Mesenchymal stem cell (in vitro differentiated cells and primary cell): ENCODE measurements at regions not wholly inside any gene's neighbourhood (a gene's known extent, or its start where the extent isn't known, plus 50 kb on each side); places are given as distances from the start of the nearest gene placed in this dataset.

Source experiments
- DNase-seq: peaks from one replicate; pipeline ENCODE4 v3.0.0-alpha.2; 2013
- H2AFZ ChIP-seq: one replicate; pipeline ENCODE4 v1.6.1; 2013; ENCODE audit warnings: low read depth, mild to moderate bottlenecking, control low read depth, inconsistent platforms, low read length, moderate library complexity
- H2AK5ac ChIP-seq: 2 replicates; pipeline ENCODE4 v1.6.1; 2013; ENCODE audit warnings: low read length, moderate library complexity, mild to moderate bottlenecking, inconsistent platforms; ENCODE audit not compliant: severe bottlenecking
- H2BK120ac ChIP-seq: one replicate; pipeline ENCODE4 v1.6.1; 2013; ENCODE audit warnings: low read depth, mild to moderate bottlenecking, inconsistent platforms, low read length, moderate library complexity
- H2BK12ac ChIP-seq, 2 experiments: one replicate each; pipeline ENCODE4 v1.6.1; 2013; ENCODE audit warnings: inconsistent platforms in 2 of 2, low read length in 2 of 2, mild to moderate bottlenecking in 2 of 2, moderate library complexity in 2 of 2, control low read depth in 1 of 2
- H2BK15ac ChIP-seq: one replicate; pipeline ENCODE4 v1.6.1; 2013; ENCODE audit warnings: mild to moderate bottlenecking, low read depth, inconsistent platforms; ENCODE audit not compliant: poor library complexity, severe bottlenecking
- H2BK5ac ChIP-seq: 2 replicates; pipeline ENCODE4 v1.6.1; 2013; ENCODE audit warnings: low read depth, mild to moderate bottlenecking, low read length, control low read depth, inconsistent platforms; ENCODE audit not compliant: poor library complexity, severe bottlenecking
- H3K14ac ChIP-seq, 2 experiments: one replicate each; pipeline ENCODE4 v1.6.1; 2013; ENCODE audit warnings: inconsistent platforms in 2 of 2, low read length in 2 of 2, control low read depth in 1 of 2, mild to moderate bottlenecking in 1 of 2, moderate library complexity in 1 of 2
- H3K18ac ChIP-seq, 2 experiments: one replicate each; pipeline ENCODE4 v1.6.1; 2013; ENCODE audit warnings: inconsistent platforms in 2 of 2, low read length in 2 of 2, control low read depth in 1 of 2, low read depth in 1 of 2, mild to moderate bottlenecking in 1 of 2
- H3K23ac ChIP-seq, 2 experiments: one replicate each; pipeline ENCODE4 v1.6.1; 2013; ENCODE audit warnings: inconsistent platforms in 2 of 2, low read length in 2 of 2, mild to moderate bottlenecking in 2 of 2, moderate library complexity in 2 of 2, control low read depth in 1 of 2
- H3K27ac ChIP-seq: 2 replicates; pipeline ENCODE4 v1.5.1; 2013; ENCODE audit warnings: mild to moderate bottlenecking, moderate library complexity, low read length, control low read depth, inconsistent platforms; ENCODE audit not compliant: poor library complexity, severe bottlenecking
- H3K27me3 ChIP-seq, 2 experiments: 2 replicates each; pipeline versions ENCODE4 v1.6.1 to v1.7.0; 2013; ENCODE audit warnings: low read length in 2 of 2, mild to moderate bottlenecking in 2 of 2, moderate library complexity in 2 of 2, control low read depth in 1 of 2, inconsistent platforms in 1 of 2; ENCODE audit not compliant: control insufficient read depth in 1 of 2, insufficient read depth in 1 of 2
- H3K36me3 ChIP-seq, 2 experiments: 2 replicates each; pipeline versions ENCODE4 v1.6.1 to v1.7.0; 2013; ENCODE audit warnings: low read length in 2 of 2, control low read depth in 1 of 2, inconsistent platforms in 1 of 2, low read depth in 1 of 2, mild to moderate bottlenecking in 1 of 2; ENCODE audit not compliant: insufficient read depth in 2 of 2, control insufficient read depth in 1 of 2
- H3K4ac ChIP-seq, 2 experiments: one replicate each; pipeline ENCODE4 v1.6.1; 2013; ENCODE audit warnings: inconsistent platforms in 2 of 2, low read length in 2 of 2, mild to moderate bottlenecking in 2 of 2, moderate library complexity in 2 of 2, control low read depth in 1 of 2, low read depth in 1 of 2
- H3K4me1 ChIP-seq: 2 replicates; pipeline ENCODE4 v1.6.1; 2013; ENCODE audit warnings: low read depth, low read length, control low read depth; ENCODE audit not compliant: control insufficient read depth, insufficient read depth
- H3K4me2 ChIP-seq: 2 replicates; pipeline ENCODE4 v1.6.1; 2013; ENCODE audit warnings: low read length, mild to moderate bottlenecking, inconsistent platforms; ENCODE audit not compliant: poor library complexity, severe bottlenecking
- H3K4me3 ChIP-seq, 2 experiments: 2 replicates each; pipeline versions ENCODE4 v1.5.1 to v1.7.0; 2013; ENCODE audit warnings: low read length in 2 of 2, mild to moderate bottlenecking in 2 of 2, control low read depth in 1 of 2, low read depth in 1 of 2; ENCODE audit not compliant: insufficient read depth in 1 of 2
- H3K79me1 ChIP-seq: replicated peaks from 2 replicates; pipeline ENCODE4 v1.6.1; 2013; ENCODE audit warnings: mild to moderate bottlenecking, control low read depth, low read length, inconsistent platforms; ENCODE audit not compliant: poor library complexity, severe bottlenecking
- H3K9ac ChIP-seq: 2 replicates; pipeline ENCODE4 v1.7.0; 2013; ENCODE audit warnings: mild to moderate bottlenecking, low read length, moderate library complexity
- H3K9me3 ChIP-seq: 2 replicates; pipeline ENCODE4 v1.7.0; 2013; ENCODE audit warnings: mild to moderate bottlenecking, low read length; ENCODE audit not compliant: control insufficient read depth
- H4K8ac ChIP-seq: one replicate; pipeline ENCODE4 v1.6.1; 2013; ENCODE audit warnings: inconsistent platforms, mild to moderate bottlenecking, low read length, moderate library complexity
- H4K91ac ChIP-seq: one replicate; pipeline ENCODE4 v1.6.1; 2013; ENCODE audit warnings: mild to moderate bottlenecking, low read length, inconsistent platforms
- WGBS: methylation state at CpG from one replicate; pipeline ENCODE4 v1.1.7; 2013; ENCODE audit warnings: mixed read lengths; 5-methylcytosine and 5-hydroxymethylcytosine counted together

- Histone ChIP-seq H3K27me3 (no peaks in the 10 kb centered on the region), H3K4me3 (no peak overlapping the region), H2AFZ (no peak overlapping the region), H4K91ac (no peak overlapping the region), H3K27ac (no peak overlapping the region), H2BK5ac (no peak overlapping the region), H2BK120ac (no peak overlapping the region), H4K8ac (no peak overlapping the region), H3K18ac (no peak overlapping the region), H3K79me1 (no peaks in the 10 kb centered on the region), H3K4me2 (no peak overlapping the region), H3K9ac (no peak overlapping the region), H3K23ac (no peak overlapping the region), H3K4me1 (no peaks in the 10 kb centered on the region), H2BK15ac (no peak overlapping the region), H3K9me3 (no peaks in the 10 kb centered on the region), H2BK12ac (no peak overlapping the region), H3K36me3 (no peaks in the 10 kb centered on the region), H3K4ac (no peak overlapping the region), H2AK5ac (no peak overlapping the region), H3K14ac (no peak overlapping the region)
- 78% methylated on average over 2 of the region's 4 CpGs for WGBS
- no peak for DNase-seq
These were observed 208.8 kb downstream of the MRPS30 start for GRCh38 chr5:45017568-45017967.

GRCh38 chr5:45029553-45029952, 220.8 kb downstream of the MRPS30 start:
- H2AFZ ChIP-seq: no peak overlapping the region
- H3K79me1 ChIP-seq: no peaks in the 10 kb centered on the region
- no peak overlapping the region for H2BK12ac ChIP-seq
- H2BK120ac ChIP-seq: no peak overlapping the region
- H3K27me3 ChIP-seq: no peaks in the 10 kb centered on the region
- H4K8ac ChIP-seq: no peak overlapping the region
- no peak overlapping the region for H3K4me2 ChIP-seq
- no peak for DNase-seq
- H3K4me1 ChIP-seq: no peaks in the 10 kb centered on the region
- no peak overlapping the region for H3K9ac ChIP-seq
- no peak overlapping the region for H3K23ac ChIP-seq
- H3K4me3 ChIP-seq: no peak overlapping the region
- no peaks in the 10 kb centered on the region for H3K36me3 ChIP-seq
- no peak overlapping the region for H3K14ac ChIP-seq
- H3K27ac ChIP-seq: no peak overlapping the region
- no peak overlapping the region for H3K4ac ChIP-seq
- no peak overlapping the region for H3K18ac ChIP-seq
- WGBS: 92% methylated on average over 1 of the region's 2 CpGs
- H4K91ac ChIP-seq: no peak overlapping the region
- H2BK15ac ChIP-seq: no peak overlapping the region
- H3K9me3 ChIP-seq: no peaks in the 10 kb centered on the region
- H2AK5ac ChIP-seq: no peak overlapping the region
- no peak overlapping the region for H2BK5ac ChIP-seq

- Histone ChIP-seq H3K4me2 (no peak overlapping the region), H3K27ac (no peak overlapping the region), H4K8ac (no peak overlapping the region), H2BK5ac (no peak overlapping the region), H3K79me1 (no peaks in the 10 kb centered on the region), H2AK5ac (no peak overlapping the region), H3K36me3 (no peaks in the 10 kb centered on the region), H3K4me1 (no peaks in the 10 kb centered on the region), H4K91ac (no peak overlapping the region), H3K18ac (no peak overlapping the region), H3K4me3 (no peak overlapping the region), H3K9me3 (no peaks in the 10 kb centered on the region), H3K14ac (no peak overlapping the region), H2BK120ac (no peak overlapping the region), H3K23ac (no peak overlapping the region), H2BK12ac (no peak overlapping the region), H2BK15ac (no peak overlapping the region), H2AFZ (no peak overlapping the region), H3K9ac (no peak overlapping the region), H3K4ac (no peak overlapping the region), H3K27me3 (no peaks in the 10 kb centered on the region)
- no peak for DNase-seq
- 81% methylated on average over 1 of the region's 1 CpG for WGBS
These were observed 227.2 kb downstream of the MRPS30 start for GRCh38 chr5:45035991-45036390.

GRCh38 chr5:45037927-45038326, 229.2 kb downstream of the MRPS30 start:
- Histone ChIP-seq H2AK5ac (no peak overlapping the region), H4K8ac (no peak overlapping the region), H3K9ac (no peak overlapping the region), H3K36me3 (no peaks in the 10 kb centered on the region), H3K27me3 (no peaks in the 10 kb centered on the region), H3K9me3 (no peaks in the 10 kb centered on the region), H3K27ac (no peak overlapping the region), H3K18ac (no peak overlapping the region), H2BK5ac (no peak overlapping the region), H4K91ac (no peak overlapping the region), H2BK12ac (no peak overlapping the region), H2BK120ac (no peak overlapping the region), H2BK15ac (no peak overlapping the region), H2AFZ (no peak overlapping the region), H3K79me1 (no peaks in the 10 kb centered on the region), H3K4me3 (no peak overlapping the region), H3K23ac (no peak overlapping the region), H3K14ac (no peak overlapping the region), H3K4ac (no peak overlapping the region), H3K4me1 (no peaks in the 10 kb centered on the region), H3K4me2 (no peak overlapping the region)
- no peak for DNase-seq
- no CpG with 5 or more reads among the region's 3 CpGs for WGBS
